SK-N-SH treated with all-trans-retinoic acid at 6 μM for 48 hours (cell line): ENCODE measurements at regions not wholly inside any gene's neighbourhood (a gene's known extent, or its start where the extent isn't known, plus 50 kb on each side); places are given as distances from the start of the nearest gene placed in this dataset.

Experiments
- ATAC-seq: fragments of 200-7000 bp; cut with Tn5 transposase; 3 replicates; pipeline ENCODE4 v1.9.1; 2020; ENCODE audit warnings: mild to moderate bottlenecking, moderate library complexity
- ARNTL ChIP-seq: fragments of 450-650 bp; formaldehyde crosslinking; IDR thresholded peaks from 2 replicates; pipeline ENCODE4 v1.5.0; 2020; ENCODE audit warnings: low read depth, mild to moderate bottlenecking, moderate library complexity, borderline replicate concordance
- BACH2 ChIP-seq: fragments of 250-450 bp; sonication (Bioruptor Pico); IDR thresholded peaks from 2 replicates; pipeline ENCODE4 v1.9.0; 2021; ENCODE audit warnings: mild to moderate bottlenecking, borderline replicate concordance
- CSDC2 ChIP-seq: fragments of 250-450 bp; sonication (Bioruptor Pico); IDR thresholded peaks from 2 replicates; pipeline ENCODE4 v1.5.0; 2020; ENCODE audit warnings: mild to moderate bottlenecking, moderate library complexity
- CSRNP3 ChIP-seq: fragments of 250-450 bp; sonication (Bioruptor Pico); IDR thresholded peaks from 2 replicates; pipeline ENCODE4 v1.5.1; 2021; ENCODE audit warnings: mild to moderate bottlenecking, moderate library complexity
- GLIS3 ChIP-seq: fragments of 250-450 bp; sonication (Bioruptor Pico); IDR thresholded peaks from 2 replicates; pipeline ENCODE4 v1.5.0; 2020; ENCODE audit warnings: mild to moderate bottlenecking, moderate library complexity
- ISL1 ChIP-seq: fragments of 250-450 bp; sonication (Bioruptor Pico); IDR thresholded peaks from 2 replicates; pipeline ENCODE4 v2.1.2; 2022; ENCODE audit warnings: mild to moderate bottlenecking, moderate library complexity
- OSR1 ChIP-seq: fragments of 250-450 bp; sonication (Bioruptor Pico); IDR thresholded peaks from 2 replicates; pipeline ENCODE4 v1.8.0; 2022; ENCODE audit warnings: moderate library complexity, mild to moderate bottlenecking, inconsistent platforms
- POU6F1 ChIP-seq: fragments of 250-450 bp; sonication (Bioruptor Pico); IDR thresholded peaks from 2 replicates; pipeline ENCODE4 v1.8.0; 2021; ENCODE audit warnings: low read depth, mild to moderate bottlenecking, moderate library complexity, borderline replicate concordance
- RARB ChIP-seq: fragments of 250-450 bp; sonication (Bioruptor Pico); IDR thresholded peaks from 2 replicates; pipeline ENCODE4 v1.8.0; 2021; ENCODE audit warnings: mild to moderate bottlenecking, moderate library complexity
- SNAI2 ChIP-seq: fragments of 250-450 bp; sonication (Bioruptor Pico); IDR thresholded peaks from 2 replicates; pipeline ENCODE4 v1.5.0; 2020; ENCODE audit warnings: mild to moderate bottlenecking, moderate library complexity
- TCF4 ChIP-seq: fragments of 250-450 bp; sonication (Bioruptor Pico); IDR thresholded peaks from 2 replicates; pipeline ENCODE4 v1.8.0; 2021; ENCODE audit warnings: mild to moderate bottlenecking, moderate library complexity, borderline replicate concordance
- TOX ChIP-seq: fragments of 250-450 bp; sonication (Bioruptor Pico); IDR thresholded peaks from 2 replicates; pipeline ENCODE4 v1.8.0; 2021; ENCODE audit warnings: mild to moderate bottlenecking, moderate library complexity, borderline replicate concordance
- ZC3H10 ChIP-seq: fragments of 250-450 bp; sonication (Bioruptor Pico); IDR thresholded peaks from 2 replicates; pipeline ENCODE4 v1.5.1; 2021; ENCODE audit warnings: mild to moderate bottlenecking, moderate library complexity
- ZFP30 ChIP-seq: fragments of 450-650 bp; formaldehyde crosslinking; IDR thresholded peaks from 2 replicates; pipeline ENCODE4 v1.5.0; 2022; ENCODE audit warnings: mild to moderate bottlenecking, moderate library complexity
- ZNF565 ChIP-seq: fragments of 450-650 bp; formaldehyde crosslinking; conservative IDR thresholded peaks from 2 replicates; pipeline ENCODE4 v1.5.0; 2020; ENCODE audit warnings: low read depth, mild to moderate bottlenecking, moderate library complexity
- ZNF70 ChIP-seq: fragments of 450-650 bp; formaldehyde crosslinking; IDR thresholded peaks from 2 replicates; pipeline ENCODE4 v1.5.0; 2020; ENCODE audit warnings: mild to moderate bottlenecking, moderate library complexity
- ZNF8 ChIP-seq: fragments of 450-650 bp; formaldehyde crosslinking; IDR thresholded peaks from 2 replicates; pipeline ENCODE4 v1.5.0; 2020; ENCODE audit warnings: mild to moderate bottlenecking, moderate library complexity
- TF ChIP-seq, protein P1 (sequence below): fragments of 250-450 bp; sonication (Bioruptor Pico); IDR thresholded peaks from 2 replicates; pipeline ENCODE4 v1.5.1; 2020; ENCODE audit warnings: low read depth, mild to moderate bottlenecking, moderate library complexity

- ATAC-seq: no peak
Measured at GRCh38 chr2:12199491-12200211, 453.2 kb downstream of the LPIN1 start.

GRCh38 chr2:12201369-12201768 lies 454.9 kb downstream of the LPIN1 start:
- ATAC-seq: no peak

More at GRCh38 chr2:12199491-12200211, 453.2 kb downstream of the LPIN1 start:
- TF ChIP-seq GLIS3 (no peak), ZFP30 (CRISPR knock-in tag) (no peak), TCF4 (peak; percentile 11; the same call in 1 of the 2 replicates)

DNA sequence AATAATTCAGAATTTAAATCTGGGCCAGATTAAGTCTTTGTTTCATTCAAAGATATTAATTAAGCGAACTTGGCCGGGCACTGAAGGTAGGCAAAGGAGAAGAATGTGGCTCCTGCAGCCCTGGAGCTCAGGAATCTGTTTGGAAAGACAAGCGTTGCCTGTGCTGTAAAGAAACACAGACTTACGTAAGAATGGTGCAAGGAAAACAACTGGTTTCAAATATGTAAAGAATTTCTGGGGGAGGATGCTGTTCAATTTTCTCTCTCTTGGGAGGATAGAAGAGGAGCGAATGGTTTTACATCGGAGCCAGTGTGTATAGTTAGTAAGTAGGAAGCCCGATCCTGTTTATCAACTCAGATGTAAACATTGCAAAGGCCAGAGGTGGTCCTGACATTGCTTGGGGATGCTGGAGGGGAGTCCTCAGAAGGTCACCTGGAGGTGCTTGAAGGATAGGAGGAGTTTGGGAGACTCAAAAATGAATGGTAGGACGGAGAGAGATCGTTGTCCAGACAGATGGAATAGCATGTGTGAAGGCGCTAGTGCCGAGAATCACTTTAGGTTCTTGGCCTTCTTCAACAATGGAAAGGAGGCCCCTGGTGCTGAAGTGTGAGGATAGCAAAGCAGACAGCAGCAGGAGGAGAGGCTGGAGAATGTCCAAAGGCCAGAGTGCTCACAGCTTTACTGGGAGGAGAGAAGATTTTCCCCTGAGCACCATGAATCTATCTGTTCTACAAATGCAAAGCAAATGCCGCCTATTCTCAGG lies 456.1 kb downstream of the LPIN1 start:
- no peak for ATAC-seq
- TF ChIP-seq ISL1 (no peak), OSR1 (no peak), ZFP30 (CRISPR knock-in tag) (no peak), TCF4 (no peak), RARB (CRISPR knock-in tag) (no peak), POU6F1 (CRISPR knock-in tag) (no peak)

More at GRCh38 chr2:12201369-12201768, 454.9 kb downstream of the LPIN1 start:
- no peak for TF ChIP-seq ZNF70 (CRISPR knock-in tag)
- TF ChIP-seq ZNF565 (CRISPR knock-in tag): no peak
- no peak for TF ChIP-seq POU6F1 (CRISPR knock-in tag)
- no peak for TF ChIP-seq ZC3H10
- TF ChIP-seq ISL1: no peak
- TF ChIP-seq, protein P1, sequence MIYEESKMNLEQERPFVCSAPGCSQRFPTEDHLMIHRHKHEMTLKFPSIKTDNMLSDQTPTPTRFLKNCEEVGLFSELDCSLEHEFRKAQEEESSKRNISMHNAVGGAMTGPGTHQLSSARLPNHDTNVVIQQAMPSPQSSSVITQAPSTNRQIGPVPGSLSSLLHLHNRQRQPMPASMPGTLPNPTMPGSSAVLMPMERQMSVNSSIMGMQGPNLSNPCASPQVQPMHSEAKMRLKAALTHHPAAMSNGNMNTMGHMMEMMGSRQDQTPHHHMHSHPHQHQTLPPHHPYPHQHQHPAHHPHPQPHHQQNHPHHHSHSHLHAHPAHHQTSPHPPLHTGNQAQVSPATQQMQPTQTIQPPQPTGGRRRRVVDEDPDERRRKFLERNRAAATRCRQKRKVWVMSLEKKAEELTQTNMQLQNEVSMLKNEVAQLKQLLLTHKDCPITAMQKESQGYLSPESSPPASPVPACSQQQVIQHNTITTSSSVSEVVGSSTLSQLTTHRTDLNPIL (CRISPR knock-in tag): no peak

DNA sequence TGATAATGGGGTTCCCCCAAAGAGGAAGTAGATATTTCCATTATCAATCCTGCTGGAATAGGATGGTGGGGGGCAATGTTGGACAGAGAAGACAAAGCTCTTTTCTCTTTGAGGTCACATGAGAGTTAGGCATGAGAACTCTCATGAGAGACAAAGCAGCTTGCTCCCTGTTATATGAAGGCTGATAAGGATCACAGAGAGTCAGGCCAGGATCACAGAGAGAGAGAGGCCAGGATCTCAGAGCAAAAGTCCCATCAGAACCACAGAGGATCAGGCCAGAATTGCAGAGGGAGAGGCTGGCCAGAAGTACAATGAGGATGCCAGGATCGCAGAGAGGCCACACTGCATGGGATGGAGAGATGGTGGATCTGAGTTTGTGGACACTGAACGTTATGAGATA lies 457.1 kb downstream of the LPIN1 start:
- ATAC-seq: no peak
- TF ChIP-seq, protein P1 (CRISPR knock-in tag): no peak
- no peak for TF ChIP-seq BACH2 (CRISPR knock-in tag)
- TF ChIP-seq CSDC2 (CRISPR knock-in tag): no peak
- TF ChIP-seq ARNTL (CRISPR knock-in tag): no peak
- no peak for TF ChIP-seq TOX (CRISPR knock-in tag)
- TF ChIP-seq TCF4: no peak
- no peak for TF ChIP-seq ISL1
- no peak for TF ChIP-seq SNAI2 (CRISPR knock-in tag)
- no peak for TF ChIP-seq ZNF8 (CRISPR knock-in tag)
- TF ChIP-seq OSR1: no peak

DNA sequence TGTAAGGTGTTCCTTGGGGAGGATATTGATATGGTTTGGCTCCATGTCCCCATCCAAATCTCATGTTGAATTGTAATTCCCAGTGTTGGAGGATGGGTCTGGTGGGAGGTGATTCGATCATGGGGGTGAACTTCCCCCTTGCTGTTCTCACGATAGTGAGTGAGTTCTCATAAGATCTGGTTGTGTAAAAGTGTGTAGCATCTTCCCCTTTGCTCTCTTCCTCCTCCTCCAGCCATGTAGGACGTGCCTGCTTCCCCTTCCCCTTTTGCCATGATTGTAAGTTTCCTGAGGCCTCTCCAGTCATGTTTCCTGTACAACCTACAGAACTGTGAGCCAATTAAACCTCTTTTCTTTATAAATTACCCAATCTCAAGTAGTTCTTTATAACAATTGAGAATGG lies 458.7 kb downstream of the LPIN1 start:
- TF ChIP-seq BACH2 (CRISPR knock-in tag): no peak
- TF ChIP-seq ZFP30 (CRISPR knock-in tag): no peak
- no peak for TF ChIP-seq CSRNP3 (CRISPR knock-in tag)
- no peak for TF ChIP-seq CSDC2 (CRISPR knock-in tag)
- TF ChIP-seq, protein P1 (CRISPR knock-in tag): no peak
- TF ChIP-seq GLIS3: no peak
- ATAC-seq: no peak
